HepG2 (cell line): ENCODE measurements at regions not wholly inside any gene's neighbourhood (a gene's known extent, or its start where the extent isn't known, plus 50 kb on each side); places are given as distances from the start of the nearest gene placed in this dataset.
A peak's percentile ranks its signal among the peaks of the same experiment; 100 is the strongest.

ENCODE experiments used
- AKNA ChIP-seq: sonication (generic); formaldehyde crosslinking; IDR thresholded peaks from 2 replicates; pipeline ENCODE4 v1.4.0; 2020; ENCODE audit warnings: missing genetic modification reagents, borderline replicate concordance
- GMEB2 ChIP-seq: IDR thresholded peaks from 2 replicates; pipeline ENCODE4 v1.6.1; 2016; ENCODE audit warnings: missing biosample characterization, missing genetic modification reagents, low read depth
- HNRNPK ChIP-seq: fragments of 200-400 bp; formaldehyde crosslinking; IDR thresholded peaks from 2 replicates; pipeline ENCODE4 v1.6.1; 2018; ENCODE audit warnings: low read length, low read depth, moderate library complexity, mild to moderate bottlenecking; ENCODE audit not compliant: poor library complexity, severe bottlenecking
- ISX ChIP-seq: sonication (generic); formaldehyde crosslinking; conservative IDR thresholded peaks from 2 replicates; pipeline ENCODE4 v1.5.0; 2020; ENCODE audit warnings: missing genetic modification reagents
- NR3C1 ChIP-seq: sonication (generic); formaldehyde crosslinking; IDR thresholded peaks from 2 replicates; pipeline ENCODE4 v1.4.0; 2020; ENCODE audit warnings: missing genetic modification reagents
- SKIL ChIP-seq: sonication (generic); formaldehyde crosslinking; IDR thresholded peaks from 2 replicates; pipeline ENCODE4 v1.8.0; 2022; ENCODE audit warnings: missing genetic modification reagents, mild to moderate bottlenecking, moderate library complexity, borderline replicate concordance
- SRSF1 ChIP-seq: fragments of 200-400 bp; formaldehyde crosslinking; optimal IDR thresholded peaks from 2 replicates; pipeline ENCODE3; 2017; ENCODE audit warnings: mild to moderate bottlenecking, low read depth, low read length, moderate library complexity
- SRSF4 ChIP-seq: fragments of 200-400 bp; formaldehyde crosslinking; IDR thresholded peaks from one replicate; pipeline ENCODE4 v1.6.1; 2018; ENCODE audit warnings: mild to moderate bottlenecking, low read depth, low read length, moderate library complexity; ENCODE audit not compliant: poor library complexity, severe bottlenecking
- SYNCRIP ChIP-seq: fragments of 200-400 bp; formaldehyde crosslinking; IDR thresholded peaks from 2 replicates; pipeline ENCODE4 v1.6.1; 2018; ENCODE audit warnings: mild to moderate bottlenecking, low read depth, low read length; ENCODE audit not compliant: insufficient read depth
- ZNF17 ChIP-seq: sonication (generic); formaldehyde crosslinking; IDR thresholded peaks from 2 replicates; pipeline ENCODE4 v1.5.0; 2020; ENCODE audit warnings: mild to moderate bottlenecking, missing genetic modification reagents
- ZNF337 ChIP-seq: sonication (generic); formaldehyde crosslinking; IDR thresholded peaks from 2 replicates; pipeline ENCODE4 v1.5.1; 2020; ENCODE audit warnings: missing genetic modification reagents, low read depth, mild to moderate bottlenecking, borderline replicate concordance
- ZNF574 ChIP-seq: sonication (generic); formaldehyde crosslinking; IDR thresholded peaks from 2 replicates; pipeline ENCODE4 v1.4.0; 2020; ENCODE audit warnings: missing genetic modification reagents
- ZNF589 ChIP-seq: sonication (generic); formaldehyde crosslinking; conservative IDR thresholded peaks from 2 replicates; pipeline ENCODE4 v1.8.0; 2022; ENCODE audit warnings: mild to moderate bottlenecking, moderate library complexity, missing genetic modification reagents
- ZNF605 ChIP-seq: sonication (generic); formaldehyde crosslinking; IDR thresholded peaks from 2 replicates; pipeline ENCODE4 v1.8.0; 2022; ENCODE audit warnings: mild to moderate bottlenecking, missing genetic modification reagents
- ZNF639 ChIP-seq: conservative IDR thresholded peaks from 2 replicates; pipeline ENCODE4 v1.6.1; 2018; ENCODE audit warnings: missing genetic modification reagents

GRCh38 chr1:244970744-244971551, 106.6 kb upstream of the HNRNPU start (continued):
- TF ChIP-seq AKNA (CRISPR knock-in tag) (no peak), ISX (CRISPR knock-in tag) (no peak), ZNF17 (CRISPR knock-in tag) (no peak), SYNCRIP (no peak), ZNF639 (CRISPR knock-in tag) (peak; percentile 84), SRSF4 (no peak), ZNF574 (peak; percentile 83), SKIL (CRISPR knock-in tag) (no peak; the same call in 1 of the 2 replicates), ZNF605 (CRISPR knock-in tag) (peak; percentile 50), ZNF589 (CRISPR knock-in tag) (peak; percentile 62; the same call in 1 of the 2 replicates), ZNF337 (CRISPR knock-in tag) (no peak), SRSF1 (peak; percentile 45), NR3C1 (CRISPR knock-in tag) (no peak), GMEB2 (CRISPR knock-in tag) (no peak), HNRNPK (peak; percentile 96)
